ENCODE measurements at regions not wholly inside any gene's neighbourhood (a gene's known extent, or its start where the extent isn't known, plus 50 kb on each side); places are given as distances from the start of the nearest gene placed in this dataset.
A peak's percentile ranks its signal among the peaks of the same experiment; 100 is the strongest.
"Not testable (repeated sequence)": the region's sequence is repeated elsewhere in the genome, so short reads cannot be mapped to it uniquely, and the experiment has no call there.

DNA sequence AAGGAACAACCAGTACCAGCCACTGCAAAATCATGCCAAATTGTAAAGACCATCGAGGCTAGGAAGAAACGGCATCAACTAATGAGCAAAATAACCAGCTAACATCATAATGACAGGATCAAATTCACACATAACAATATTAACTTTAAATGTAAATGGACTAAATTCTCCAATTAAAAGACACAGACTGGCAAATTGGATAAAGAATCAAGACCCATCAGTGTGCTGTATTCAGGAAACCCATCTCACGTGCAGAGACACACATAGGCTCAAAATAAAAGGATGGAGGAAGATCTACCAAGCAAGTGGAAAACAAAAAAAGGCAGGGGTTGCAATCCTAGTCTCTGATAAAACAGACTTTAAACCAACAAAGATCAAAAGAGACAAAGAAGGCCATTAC is 97.6 kb downstream of the GPX5 start:
- DNase-seq: not testable (repeated sequence)

DNA sequence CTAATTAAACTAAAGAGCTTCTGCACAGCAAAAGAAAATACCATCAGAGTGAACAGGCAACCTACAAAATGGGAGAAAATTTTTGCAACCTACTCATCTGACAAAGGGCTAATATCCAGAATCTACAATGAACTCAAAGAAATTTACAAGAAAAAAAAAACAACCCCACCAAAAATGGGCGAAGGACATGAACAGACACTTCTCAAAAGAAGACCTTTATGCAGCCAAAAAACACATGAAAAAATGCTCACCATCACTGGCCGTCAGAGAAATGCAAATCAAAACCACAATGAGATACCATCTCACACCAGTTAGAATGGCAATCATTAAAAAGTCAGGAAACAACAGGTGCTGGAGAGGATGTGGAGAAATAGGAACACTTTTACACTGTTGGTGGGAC is 100.7 kb downstream of the GPX5 start:
- not testable (repeated sequence) for DNase-seq

DNA sequence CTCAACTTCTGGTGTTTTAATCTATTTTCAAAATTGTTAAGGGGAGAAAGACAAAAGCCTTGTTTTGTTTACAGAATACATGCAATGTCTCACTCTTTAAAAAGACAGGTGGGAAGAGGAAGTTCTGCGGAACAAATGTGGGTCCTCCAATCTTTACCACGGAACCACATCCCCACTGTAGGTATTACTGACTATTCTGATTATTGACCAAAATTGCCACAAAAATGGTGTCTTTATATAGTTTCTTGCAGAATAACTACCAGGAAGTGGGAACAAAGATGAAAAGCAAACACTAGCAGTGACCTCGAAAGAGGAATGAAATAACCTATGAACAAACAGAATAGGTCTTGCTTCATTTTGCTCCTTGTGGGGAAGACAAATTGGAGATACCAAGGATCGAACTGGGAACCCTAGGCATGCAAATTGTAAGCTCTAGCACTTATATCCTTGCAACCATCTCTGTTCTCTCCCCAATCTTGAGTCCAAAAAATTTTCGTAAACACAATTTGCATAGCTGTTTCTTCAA is 106.7 kb downstream of the GPX5 start:
- no peak for DNase-seq

DNA sequence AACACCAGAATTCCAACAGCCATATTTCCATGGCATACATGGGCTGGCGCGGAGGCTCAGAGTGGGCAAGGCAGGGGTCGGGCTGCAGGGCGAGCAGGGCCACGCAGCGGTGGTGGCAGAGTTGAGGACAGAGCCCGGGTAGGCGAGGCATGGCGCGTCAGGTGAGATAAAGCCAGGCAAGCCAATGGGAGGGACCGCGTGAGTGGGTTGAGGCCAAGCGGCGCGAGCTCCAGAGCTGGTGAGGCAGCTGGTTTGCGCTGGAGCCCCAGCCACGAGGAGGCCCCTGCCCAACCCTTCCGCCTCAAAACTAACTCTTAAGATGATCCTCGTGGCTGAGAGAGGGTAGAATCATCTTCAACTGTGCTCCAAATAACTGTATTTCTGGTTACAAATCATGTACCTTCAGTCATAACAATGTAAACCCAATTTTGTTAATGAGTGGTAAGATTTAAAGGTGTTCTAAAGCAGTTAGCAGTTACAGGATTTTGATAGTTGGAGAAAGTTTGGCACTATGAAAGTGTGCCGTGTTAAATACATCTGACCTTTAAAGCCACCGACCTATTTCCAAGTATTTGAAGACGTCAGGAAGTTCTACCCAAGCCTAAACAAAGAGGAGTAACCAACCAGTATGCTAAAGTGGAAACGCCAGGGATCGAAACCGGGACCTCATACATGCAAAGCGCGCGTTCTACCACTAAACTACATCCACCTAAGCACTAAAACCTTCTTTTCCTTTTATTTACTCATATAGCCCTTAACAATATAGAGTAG is 107.9 kb downstream of the GPX5 start:
- DNase-seq: no peak

DNA sequence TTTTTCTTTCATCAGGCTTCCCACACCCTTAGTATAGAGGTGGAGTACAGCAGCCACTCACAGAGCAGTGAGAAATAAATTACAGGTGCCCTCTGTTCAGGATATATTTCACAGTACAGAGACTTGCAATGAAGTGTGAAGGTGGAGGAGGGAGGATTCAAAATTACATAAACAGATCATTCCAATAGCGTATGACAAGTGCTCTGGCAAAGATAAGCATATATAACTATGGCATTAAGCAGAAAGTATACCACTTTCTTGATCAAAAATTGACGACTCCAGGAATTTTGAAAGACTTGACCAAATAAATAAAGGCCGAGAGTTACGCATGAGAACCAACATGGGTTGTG is 108.7 kb downstream of the GPX5 start:
- no peak for DNase-seq

DNA sequence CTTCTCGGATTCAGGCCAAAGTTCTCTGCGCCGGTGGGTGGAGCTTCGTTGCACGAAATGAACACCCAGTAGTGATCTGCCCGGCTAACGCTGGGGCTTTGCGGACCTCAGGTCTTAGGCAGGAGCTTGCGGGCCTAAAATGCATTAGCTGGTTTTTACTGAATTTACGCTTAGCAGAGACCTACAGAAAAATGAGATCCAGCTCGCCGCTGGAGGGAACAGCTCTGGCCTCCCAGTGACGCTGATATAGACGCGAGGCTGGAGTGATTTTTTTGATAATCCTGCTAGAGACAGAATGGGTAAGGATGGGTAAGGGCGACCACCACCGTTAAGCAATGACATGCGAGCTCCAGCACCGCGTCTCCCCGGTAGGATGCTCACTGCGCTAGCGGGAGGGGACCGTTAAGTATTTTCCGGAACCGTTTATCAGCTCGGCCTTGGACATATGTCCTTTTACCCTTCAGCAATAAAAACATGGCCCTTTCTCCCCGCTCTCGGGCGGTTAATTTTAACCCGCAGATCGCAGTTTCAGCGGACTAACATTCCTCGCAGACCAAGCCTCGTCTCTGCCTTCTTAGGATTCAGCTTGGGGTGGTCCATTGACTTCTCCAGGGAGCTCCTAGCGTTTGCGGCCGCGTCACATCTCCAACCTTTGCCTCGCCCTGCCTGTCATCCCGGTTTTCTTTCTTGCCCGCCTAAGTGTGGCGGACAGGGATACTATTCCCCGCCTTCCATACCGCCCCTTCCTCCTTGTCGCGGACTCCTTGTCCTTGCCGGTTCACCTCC is 109.3 kb downstream of the GPX5 start:
- no peak for DNase-seq

DNA sequence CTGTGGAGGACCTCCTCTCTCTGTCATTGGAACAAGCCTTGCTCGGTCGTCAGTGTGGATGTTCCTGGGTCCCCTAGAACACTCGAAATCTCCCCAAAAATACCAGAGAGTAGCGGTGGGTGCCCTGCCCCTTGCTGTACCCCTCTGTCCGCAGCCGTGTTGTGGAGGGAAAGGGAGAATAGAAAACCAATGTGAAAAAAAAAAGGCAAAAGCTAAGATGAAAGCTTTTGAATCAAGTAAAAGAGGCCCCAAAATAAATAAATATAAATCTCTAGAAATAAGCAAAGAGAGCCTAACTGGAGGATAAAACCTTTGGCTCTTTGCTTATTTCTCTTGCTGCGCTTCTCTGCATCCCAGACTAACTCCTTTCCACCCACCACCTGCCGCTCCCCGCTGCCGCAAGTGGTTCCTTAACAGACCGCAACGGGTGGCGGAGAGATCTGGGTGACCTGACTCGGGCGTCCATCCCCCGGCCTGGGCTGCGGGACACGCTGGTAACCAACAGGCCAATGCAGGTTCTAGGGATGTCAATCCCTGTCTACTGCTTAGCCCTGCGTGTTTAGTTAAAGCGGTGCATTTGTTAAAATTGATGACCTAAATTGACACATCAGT is 110.0 kb downstream of the GPX5 start:
- no peak for DNase-seq

DNA sequence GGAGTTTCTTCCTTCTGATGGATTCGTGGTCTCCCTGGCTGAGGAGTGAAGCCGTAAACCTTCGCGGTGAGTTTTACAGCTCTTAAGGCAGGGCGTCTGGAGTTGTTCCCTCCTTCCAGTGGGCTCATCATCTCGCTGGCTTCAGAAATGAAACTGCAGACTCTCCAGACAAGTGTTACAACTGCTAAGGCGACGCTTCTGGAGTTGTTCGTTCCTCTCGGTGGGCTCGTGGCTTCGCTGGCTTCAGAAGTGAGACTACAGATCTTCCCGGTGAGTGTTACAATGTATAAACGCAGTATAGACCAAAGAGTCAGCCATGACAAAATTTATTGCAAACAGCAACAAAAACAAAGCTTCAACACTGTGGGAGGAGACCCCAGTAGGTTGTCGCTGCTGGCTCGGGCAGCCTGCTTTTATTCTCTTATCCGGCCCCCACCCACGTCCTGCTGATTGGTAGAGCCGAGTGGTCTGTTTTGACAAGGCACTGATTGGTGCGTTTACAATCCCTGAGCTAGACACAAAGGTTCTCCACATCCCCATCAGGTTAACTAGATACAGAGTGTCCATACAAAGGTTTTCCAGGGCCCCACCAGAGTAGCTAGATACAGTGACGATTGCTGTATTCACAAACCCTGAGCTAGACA is 113.2 kb downstream of the GPX5 start:
- DNase-seq: no peak

DNA sequence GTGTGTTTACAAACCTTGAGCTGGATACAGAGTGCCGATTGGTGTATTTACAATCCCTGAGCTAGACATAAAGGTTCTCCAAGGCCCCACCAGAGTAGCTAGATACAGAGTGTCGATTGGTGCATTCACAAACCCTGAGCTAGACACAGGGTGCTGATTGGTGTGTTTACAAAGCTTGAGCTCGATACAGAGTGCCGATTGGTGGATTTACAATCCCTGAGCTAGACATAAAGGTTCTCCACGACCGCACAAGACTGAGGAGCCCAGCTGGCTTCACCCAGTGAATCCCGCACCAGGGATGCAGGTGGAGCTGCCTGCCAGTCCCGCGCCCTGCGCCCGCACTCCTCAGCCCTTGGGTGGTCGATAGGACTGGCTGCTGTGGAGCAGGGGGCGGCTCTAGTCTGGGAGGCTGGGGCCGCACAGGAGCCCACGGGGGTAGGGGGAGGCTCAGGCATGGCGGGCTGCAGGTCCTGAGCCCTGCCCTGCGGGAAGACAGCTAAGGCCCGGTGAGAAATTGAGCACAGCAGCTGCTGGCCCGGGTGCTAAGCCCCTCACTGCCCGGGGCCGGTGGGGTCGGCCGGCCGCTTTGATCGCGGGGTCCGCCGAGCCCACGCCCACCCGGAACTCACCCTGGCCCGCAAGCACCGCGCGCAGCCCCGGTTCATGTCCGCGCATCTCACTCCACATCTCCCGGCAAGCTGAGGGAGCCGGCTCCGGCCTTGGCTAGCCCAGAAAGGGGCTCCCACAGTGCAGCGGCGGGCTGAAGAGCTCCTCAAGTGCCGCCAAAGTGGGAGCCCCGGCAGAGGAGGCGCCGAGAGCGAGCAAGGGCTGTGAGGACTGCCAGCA is 114.0 kb downstream of the GPX5 start:
- DNase-seq: not testable (repeated sequence)

DNA sequence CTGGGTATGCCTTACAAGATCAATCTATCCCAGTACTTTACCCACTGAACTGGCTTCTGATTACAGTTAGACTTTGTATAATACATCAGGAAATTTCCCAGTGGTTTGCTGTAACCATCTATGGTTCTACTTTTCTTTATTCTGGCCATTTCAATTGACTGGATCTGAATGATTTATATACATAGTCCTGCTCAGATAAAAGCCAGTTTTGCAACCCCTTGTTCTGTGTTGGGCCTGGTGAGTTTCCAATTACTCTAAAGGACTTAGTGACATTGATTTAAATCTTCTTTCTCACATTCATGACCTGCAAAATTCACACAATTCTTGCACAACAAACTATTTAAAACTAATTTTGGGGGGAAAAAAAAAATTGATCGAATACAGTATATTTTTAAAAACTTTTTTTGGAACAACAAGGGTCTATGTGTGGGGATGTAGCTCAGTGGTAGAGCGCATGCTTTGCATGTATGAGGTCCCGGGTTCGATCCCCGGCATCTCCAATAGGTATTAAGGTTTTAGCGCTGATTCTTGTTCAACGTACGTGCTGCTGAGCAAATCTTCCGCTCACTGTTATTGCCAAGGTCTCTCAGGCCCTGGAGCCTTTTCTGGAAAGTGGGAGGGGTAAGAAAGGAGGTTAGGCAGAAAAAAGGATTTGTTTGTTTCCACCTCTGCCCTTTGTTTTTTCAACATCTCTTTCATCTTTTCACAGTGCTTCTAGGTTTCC is 117.5 kb downstream of the GPX5 start:
- peak; percentile 5 to 21 (median 16) for DNase-seq

DNA sequence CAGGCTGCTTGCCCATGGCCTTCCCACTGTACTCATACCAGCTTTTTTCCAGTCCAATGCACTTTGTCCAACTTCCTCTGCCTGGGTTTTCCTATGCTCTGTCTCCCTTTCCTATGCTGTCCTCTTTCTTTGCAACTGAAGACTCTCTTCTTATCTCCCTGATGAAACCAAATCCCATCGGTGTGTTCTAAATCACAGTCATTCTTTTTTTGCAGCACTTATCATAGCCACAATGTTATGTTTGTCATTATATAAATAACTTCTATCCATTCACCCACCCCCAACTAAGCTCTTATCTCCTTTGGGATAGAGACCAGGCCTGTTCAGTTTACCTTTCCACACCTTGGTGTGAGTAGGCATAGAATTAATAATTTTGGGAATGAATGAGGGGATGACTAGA is 121.0 kb downstream of the GPX5 start:
- DNase-seq: no peak

DNA sequence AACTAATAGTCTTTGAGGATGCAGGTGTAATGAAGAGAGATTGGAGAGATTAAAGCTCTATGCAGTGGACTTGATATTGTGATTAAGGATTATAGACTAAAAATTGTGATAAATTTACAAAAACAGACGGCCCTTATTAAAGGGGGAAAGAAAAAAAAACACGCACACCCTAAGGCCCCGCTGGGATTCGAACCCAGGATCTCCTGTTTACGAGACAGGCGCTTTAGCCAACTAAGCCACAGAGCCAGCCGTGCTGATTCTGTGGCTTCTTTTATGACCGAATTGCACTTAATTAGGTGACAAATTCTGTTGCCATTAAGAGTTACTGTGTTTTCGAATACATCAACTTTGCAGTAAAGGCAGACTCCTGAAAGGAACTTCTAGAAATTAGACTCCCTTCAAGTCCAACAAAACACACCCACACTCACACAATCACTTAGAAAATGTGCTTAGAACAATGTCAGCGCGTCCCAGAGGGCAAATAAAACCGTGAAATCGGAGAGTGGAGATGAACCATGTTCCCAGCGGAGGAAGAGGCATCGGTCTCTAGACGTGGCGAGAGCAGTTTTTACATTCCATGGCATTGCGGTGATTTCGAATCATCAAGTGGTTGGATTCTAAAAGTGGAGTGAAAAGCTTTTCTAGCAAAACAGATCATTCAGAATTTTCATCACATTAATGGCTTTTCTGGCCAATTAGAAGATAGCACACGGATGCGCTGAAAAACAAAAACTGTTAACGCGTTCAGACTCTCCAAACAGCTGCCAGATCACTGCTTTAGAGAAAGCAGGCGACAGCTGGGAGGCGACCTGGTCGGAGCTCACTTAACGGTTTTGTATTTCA is 122.6 kb downstream of the GPX5 start:
- peak; percentile 58 to 74 (median 62) for DNase-seq

DNA sequence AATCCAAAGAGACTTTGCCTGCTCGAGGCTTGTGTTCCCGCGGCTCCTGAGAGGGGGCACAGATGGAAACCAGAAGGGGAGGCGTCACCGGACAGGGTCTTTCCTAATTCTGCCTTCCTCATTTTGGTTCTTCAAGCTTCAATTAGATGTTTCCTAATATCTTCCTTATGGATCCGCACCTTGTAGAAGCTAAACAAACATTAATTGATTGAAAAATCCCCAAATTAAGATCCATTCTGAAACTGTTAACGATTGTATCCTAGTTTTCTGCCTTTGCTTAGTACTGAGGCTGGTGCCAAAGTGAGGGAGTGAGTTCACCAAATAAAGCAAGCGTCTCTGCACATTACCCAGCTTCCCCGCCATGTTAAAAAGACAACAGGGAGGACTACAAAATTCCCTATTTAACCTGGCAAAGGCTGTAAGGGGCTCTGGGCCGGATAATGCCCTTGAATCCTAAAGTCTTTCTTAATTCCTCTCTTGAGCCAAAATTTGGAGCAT is 123.2 kb downstream of the GPX5 start:
- DNase-seq: peak in 3 of 4 experiments; percentile 4 to 23 (median 14)

DNA sequence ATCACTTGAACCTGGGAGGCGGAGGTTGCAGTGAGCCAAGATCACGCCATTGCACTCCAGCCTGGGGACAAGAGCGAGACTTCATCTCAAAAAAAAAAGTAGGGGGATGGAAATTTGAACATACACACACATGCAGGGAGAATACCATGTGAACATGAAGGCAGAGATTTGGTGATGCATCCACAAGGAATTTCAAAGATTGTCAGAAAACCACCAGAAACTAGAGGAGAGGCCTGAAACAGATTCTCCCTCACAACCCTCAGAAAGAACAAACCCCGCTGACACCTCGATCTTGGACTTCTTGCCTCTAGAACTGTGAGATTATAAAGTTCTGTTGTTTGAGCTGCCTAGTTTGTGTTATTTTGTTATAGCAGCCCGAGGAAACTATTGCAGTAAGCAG is 125.5 kb downstream of the GPX5 start:
- no peak for DNase-seq

DNA sequence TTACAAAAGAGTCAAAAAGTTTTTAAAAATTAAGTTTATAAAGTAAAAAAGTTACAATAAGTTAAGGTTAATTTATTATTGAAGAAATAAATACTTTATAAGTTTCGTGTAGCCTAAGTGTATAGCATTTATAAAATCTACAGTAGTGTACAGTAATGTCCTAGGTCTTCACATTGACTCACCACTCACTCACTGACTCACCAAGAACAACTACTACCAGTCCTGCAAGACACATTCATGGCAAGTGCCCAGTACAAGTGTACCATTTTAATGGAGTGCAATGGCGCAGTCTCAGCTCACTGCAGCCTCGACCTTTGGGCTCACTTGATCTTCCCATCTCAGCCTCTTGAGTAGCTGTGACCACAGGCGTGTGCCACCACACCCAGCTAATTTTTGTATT is 128.2 kb downstream of the GPX5 start:
- no peak for DNase-seq

DNA sequence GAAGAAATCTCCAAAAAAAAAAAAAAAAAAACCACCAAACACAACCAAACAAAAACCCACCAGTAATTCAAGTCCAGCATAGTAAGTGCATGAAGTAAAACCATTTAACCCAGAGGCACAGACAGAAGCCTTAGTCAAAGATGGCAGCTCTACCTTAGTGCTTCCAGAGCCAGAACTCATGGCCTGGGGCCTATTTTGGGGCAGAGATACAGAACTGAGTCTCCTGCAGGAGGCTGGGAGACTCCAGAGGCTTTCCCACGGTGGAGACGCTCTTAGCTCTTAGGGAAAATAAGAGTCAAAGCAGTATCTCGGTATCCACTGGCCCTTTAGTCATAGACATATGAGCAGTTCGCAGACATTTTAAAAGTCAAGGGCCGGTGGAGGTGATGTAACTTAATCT is 129.5 kb downstream of the GPX5 start:
- DNase-seq: no peak

DNA sequence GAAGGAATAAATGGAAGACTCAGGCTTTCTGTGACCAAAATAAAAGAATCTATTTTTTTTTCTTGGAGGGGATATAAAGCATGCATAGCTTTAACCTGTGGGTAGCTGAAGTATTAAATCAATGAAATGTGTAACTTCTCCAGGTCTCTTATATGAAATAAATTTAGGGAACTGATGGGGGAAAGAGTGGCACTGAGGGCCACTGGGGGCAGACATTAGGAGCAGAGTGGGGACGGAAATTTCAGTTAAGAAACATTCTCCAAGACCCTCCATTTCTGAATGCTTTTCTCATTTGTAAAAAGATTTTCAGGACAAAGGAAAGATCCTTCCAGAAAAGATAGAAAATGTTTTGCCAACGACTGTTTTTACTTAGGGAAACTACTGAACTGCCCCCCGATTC is 131.0 kb downstream of the GPX5 start:
- DNase-seq: no peak

DNA sequence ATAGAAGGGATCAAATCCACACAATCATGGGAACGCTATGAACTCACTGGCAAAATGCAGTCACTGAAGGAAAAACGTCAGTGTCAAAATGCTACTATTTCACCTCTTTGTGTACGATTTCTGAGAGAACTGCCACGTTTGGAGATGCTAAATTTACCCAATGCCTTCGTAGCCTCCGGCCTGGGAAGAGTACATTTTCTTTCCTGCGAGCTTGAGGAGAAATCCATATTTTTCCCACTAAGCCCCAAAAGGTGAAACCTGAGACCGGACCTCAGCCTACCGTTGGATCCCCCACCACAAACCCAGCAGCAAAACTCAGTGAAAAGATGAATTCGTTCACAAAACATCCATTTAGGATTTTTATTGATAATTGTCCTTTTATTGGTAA is 131.7 kb downstream of the GPX5 start:
- no peak for DNase-seq

DNA sequence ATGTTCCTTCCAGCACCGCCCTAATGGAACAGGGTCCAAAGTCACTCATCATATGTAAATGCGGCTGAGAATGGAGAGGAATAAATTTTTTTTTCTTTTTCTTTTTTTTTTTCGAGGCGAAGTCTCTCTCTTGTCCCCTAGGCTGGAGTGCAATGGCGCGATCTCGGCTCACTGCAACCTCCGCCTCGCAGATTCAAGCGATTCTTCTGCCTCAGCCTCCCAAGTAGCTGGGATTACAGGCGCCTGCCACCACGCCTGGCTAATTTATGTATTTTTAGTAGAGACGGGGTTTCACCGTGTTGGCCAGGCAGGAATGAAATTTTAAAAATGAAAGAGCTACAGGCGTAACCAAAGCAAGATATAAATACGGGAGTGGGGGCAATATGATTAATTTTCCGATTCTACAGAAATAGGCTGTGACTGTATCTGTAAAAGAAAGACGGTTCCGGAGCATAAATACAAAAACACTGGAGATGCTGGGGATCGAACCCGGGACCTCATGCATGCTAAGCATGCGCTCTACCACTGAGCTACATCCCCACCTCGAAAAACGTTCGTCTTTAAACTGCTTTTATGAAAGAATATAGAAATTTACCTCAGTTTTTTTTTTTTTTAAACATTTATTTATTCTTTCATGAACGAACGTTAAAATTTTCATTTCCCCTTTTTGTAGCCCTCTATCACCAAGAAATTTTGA is 132.2 kb downstream of the GPX5 start:
- peak; percentile 50 to 72 (median 60) for DNase-seq
